ENCODE measurements at regions not wholly inside any gene's neighbourhood (a gene's known extent, or its start where the extent isn't known, plus 50 kb on each side); places are given as distances from the start of the nearest gene placed in this dataset.

DNA sequence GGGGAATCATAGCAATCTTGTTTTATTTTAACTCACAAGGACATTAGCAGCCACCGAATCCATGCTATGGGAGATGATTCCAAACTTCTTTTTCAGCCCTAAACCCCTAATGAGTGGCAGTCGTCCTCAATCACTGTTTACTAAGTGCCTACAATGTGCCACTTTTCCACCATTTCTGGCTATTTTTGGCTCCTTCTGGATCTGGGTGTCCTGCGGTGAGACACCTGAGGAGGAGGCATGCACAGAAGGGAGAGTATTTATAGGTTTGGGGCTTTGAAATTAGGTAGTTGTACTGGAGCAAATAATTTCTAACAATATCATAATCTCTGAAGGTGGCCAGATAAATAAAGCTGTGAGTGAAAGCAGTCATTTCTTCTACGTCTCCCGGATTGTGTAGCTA, 1125.6 kb downstream of the BCL11B start:
- DNase-seq, result no peak

GRCh38 chr14:98154254-98154653, 1117.7 kb downstream of the BCL11B start:
- no peak for DNase-seq

DNA sequence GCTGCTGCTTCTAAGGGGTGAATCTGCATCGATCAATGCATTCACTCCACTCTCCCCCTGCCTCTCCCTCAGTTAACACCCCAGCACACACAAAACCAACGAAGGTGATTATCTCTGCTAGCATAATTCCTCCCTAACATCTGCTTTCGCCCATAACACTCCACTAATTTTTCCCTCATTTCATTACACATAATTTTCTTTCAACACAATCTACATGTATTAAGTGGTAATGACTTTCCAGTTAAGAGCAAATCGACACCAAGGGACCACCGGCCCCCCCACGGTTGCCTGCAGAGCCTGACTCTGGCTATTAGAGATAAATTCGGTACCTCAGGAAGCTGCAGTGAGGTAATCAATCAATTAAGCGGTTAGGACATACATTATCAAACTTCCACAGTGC, 1115.6 kb downstream of the BCL11B start:
- no peak for DNase-seq

DNA sequence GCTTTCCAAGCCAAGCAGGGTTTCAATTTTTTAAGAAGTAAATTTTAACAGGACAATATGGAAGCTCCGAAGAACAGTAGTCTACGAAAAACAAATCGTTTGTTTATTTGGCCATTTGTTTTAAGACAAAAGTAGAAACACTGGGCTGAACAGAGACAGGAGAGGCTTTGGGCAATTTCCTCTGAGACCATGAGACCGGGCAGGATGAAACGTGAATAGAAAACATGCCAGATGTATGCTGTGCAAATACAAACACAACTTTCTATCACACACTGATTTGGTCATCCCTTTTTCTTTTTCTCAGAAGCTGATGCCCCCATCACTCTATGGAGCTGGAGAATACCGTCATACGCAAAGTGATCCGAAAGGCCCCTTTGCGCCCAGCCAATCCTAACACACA, 1111.1 kb downstream of the BCL11B start:
- no peak for DNase-seq

- no peak for DNase-seq
Observed at GRCh38 chr14:98161356-98161755, 1110.6 kb downstream of the BCL11B start.

DNA sequence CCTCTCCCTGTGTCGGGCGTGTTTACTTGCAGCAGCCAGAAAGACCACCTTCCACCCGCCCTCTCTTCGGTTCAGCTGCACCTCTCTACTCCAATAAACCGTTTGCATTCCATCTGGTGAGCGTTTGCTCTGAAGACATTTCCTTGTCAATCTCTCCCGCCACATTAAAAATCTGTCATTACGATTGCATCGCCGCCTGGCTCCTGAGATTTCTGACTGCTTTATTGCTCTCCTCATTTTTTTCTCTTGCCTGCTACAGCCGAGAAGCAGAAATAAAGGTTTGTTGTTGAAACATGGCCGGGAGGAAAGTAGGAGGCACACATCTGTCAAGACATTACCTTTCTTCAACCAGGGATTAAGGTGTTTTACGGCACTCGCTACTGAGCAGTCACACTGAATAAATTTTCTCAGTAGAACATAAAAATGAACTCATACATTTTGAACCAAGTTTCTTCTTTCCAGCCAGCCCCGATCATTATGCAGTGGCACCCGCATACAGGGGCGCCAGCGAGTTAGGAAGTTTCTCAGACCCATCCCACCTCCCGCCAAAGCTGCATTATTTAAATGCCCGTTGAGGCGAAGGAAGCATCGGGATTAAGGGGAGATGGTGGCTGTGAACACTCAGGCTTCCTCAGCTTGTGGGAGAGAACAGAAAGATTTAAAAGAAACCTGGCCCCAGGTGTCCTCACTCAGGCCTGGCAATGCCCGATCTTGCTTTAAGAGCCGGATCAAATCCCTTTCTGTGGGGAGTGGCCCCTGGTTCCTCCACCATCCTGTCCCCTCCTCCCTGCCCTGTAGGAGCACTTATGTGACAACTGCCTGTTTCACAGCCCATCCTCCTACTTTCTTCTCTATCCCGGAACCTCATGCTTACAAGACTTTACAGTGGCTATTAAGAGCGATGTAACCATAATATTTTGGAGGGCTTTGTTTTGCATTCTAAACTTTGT, 1108.9 kb downstream of the BCL11B start:
- no peak for DNase-seq

DNA sequence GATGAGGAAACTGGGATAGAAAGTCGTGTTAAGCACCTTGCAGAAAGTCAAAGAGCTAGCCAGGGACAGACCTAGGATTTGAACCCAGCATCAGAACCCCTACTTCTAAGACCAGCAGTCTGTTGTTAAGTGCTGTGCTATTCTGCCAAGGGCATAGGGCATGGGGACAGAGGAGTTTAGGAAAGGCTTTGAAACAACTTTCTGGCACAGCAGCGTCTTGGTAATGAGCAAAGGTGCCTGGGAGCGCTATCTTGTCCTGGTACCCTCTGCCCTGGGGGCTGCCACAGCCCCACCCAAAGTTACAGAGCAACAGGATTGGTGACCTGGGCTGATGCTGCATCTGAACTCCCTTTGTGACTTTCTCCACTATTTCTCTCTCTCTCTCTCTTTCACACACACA, 1108.1 kb downstream of the BCL11B start:
- no peak for DNase-seq

- no peak for DNase-seq
Observed at GRCh38 chr14:98165976-98166375, 1106.0 kb downstream of the BCL11B start.

GRCh38 chr14:98167275-98167674, 1104.7 kb downstream of the BCL11B start:
- no peak for DNase-seq

- DNase-seq, result no peak
Observed at GRCh38 chr14:98167705-98168104, 1104.3 kb downstream of the BCL11B start.

DNA sequence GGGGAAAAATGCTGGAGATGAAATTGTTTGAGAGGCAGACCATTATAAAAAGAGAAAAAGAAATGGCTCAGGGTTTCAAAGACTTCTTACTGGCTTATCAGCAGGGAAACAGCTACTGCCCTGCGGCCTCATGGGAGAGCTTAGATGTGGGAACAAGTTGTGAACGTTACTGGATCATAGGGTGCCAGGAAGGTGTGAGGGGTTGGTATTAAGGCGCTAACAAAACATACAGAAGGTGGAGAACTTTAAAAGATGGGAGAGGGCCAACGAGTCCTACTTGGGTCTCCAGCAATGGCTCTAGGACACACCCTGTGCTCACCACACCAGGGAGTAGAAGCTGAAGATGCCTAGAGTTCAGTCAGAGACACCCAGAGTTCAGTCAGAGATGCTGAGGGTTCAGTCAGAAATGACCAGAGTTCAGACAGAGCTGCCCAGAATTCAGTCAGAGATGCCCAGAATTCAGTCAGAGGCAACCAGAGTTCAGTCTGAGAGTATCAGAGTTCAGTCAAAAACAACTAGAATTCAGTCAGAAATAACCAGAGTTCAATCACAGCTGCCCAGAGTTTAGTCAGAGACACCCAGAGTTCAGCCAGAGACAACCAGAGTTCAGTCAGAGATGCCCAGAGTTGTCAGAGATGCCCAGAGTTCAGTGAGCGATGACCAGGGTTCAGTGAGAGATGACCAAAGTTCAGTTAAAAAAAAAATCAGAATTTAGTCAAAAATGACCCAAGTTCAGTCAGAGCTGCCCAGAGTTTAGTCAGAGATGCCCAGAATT, 1103.6 kb downstream of the BCL11B start:
- DNase-seq, result no peak

DNA sequence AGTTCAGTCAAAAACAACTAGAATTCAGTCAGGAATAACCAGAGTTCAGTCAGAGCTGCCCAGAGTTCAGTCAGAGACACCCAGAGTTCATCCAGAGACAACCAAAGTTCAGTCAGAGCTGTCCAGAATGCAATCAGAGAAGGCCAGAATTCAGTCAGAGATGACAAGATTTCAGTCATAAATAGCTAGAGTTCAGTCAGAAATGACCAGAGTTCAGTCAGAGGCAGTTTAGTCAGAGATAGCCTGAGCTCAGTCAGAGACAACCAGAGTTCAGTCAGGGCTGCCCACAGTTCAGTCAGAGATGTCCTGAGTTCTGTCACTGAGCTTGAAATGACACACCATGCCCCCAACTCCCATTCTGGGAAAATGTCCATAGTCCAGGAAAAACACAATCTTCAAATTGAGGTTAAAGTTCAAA, 1102.8 kb downstream of the BCL11B start:
- DNase-seq, result no peak

DNA sequence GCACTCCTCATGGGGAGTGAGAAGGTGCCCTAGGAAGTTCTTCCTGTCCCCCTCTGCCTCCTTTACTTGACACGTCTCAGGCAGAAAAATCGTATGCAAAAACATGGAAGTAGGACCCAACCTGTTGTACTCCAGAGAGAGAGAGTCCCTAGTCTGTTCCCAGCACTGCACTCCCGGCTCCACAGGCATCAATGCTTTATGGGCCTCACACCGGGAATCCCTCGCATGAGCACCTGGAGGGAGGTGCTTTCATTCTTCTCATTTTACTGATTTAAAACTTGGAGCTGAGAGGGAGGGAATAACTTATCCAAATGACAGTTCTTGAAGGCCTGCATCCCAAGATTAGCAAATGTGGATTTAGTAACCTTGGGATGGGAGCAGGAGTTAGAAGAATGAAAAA, 1101.4 kb downstream of the BCL11B start:
- no peak for DNase-seq

DNA sequence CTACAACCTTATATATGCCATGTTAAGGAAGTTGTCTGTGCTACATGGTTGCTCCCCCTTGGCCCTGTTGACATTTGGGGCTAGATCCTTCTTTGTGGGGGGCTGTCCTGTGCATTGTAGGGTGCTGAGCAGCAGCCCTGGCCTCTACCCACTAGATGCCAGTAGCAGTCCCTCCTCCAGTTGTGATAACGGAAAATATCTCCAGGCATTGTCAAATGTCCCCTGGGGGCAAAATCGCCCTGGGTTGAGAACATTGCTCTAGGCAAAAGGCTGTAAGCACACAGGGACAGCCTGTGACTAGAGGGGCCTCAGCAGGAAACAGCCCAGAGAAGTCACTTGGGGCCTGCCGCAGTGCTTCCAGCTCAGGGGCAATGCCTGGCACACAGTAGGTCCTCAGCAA, 1100.3 kb downstream of the BCL11B start:
- no peak for DNase-seq

- no peak for DNase-seq
Observed at GRCh38 chr14:98172243-98172778, 1099.7 kb downstream of the BCL11B start.

GRCh38 chr14:98173305-98173704, 1098.7 kb downstream of the BCL11B start:
- DNase-seq, result no peak

- no peak for DNase-seq
Observed at GRCh38 chr14:98174041-98174440, 1098.0 kb downstream of the BCL11B start.

DNA sequence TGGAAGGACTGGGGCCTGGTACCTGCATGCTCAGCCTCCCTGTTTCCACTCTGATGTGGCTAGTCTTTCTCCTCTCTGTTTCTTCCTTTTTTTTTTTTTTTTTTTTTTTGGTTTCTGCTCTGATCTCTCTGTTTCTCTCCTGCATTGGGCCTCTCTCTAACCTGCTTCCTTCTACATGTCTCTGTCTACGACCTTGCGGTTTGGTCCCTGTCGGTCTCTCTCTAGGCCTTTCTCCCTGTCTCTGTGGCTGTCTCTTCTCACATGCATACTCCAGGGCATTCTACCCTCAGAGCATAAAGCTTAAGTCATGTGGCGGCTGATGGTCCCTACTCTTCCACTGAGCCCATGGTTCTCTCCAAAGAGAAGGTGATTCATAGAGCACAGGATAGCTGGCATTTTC, 1096.6 kb downstream of the BCL11B start:
- no peak for DNase-seq

DNA sequence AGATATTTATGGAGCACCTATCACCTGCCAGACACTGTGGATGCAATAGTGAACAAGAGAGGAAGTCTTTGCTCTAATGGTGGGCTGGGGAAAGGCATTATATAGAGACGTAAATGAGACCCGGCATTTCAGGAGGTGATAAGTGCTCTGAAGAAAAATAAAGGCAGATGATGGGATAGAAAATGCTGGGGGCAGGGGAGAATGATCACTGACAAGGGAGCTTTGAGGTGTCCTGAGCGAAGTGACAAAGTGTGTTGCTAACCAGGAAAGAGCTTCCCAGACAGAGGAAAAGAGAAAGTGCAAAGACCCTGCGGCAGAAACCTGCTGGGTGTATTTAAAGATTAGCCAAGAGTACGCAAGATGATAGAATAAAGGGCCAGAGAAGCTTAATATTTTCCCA, 1096.1 kb downstream of the BCL11B start:
- DNase-seq, result no peak

GRCh38 chr14:98176892-98177291, 1095.1 kb downstream of the BCL11B start:
- DNase-seq, result no peak

DNA sequence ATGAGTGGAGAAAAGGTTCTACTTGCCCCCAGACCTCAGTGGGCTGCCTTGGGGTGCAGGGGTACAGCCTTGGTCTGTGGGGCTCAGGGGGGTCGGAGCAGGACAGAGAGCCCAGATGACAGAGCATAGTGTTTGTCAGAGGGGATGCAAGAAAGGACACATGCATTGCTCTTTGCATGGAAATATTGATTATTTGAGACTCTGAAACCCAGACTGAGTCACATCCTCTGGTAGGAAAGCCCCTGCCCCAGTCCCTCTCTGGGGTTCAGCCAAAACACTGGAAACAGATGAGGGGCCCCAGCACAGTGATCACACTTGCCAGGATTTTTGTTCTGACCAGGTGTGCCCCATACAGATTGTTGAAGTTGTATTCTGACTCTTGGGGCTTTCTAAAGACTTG, 1094.4 kb downstream of the BCL11B start:
- no peak for DNase-seq

- no peak for DNase-seq
Observed at GRCh38 chr14:98181241-98181640, 1090.8 kb downstream of the BCL11B start.

- no peak for DNase-seq
Observed at GRCh38 chr14:98181768-98182167, 1090.2 kb downstream of the BCL11B start.
